Lower lobe of right lung (tissue), 2 donors: ENCODE measurements at regions not wholly inside any gene's neighbourhood (a gene's known extent, or its start where the extent isn't known, plus 50 kb on each side); places are given as distances from the start of the nearest gene placed in this dataset.

Experiments
- ATAC-seq, 2 donors: fragments of 200-7000 bp; cut with Tn5 transposase; one replicate each; pipeline ENCODE4 v1.9.1; 2020 to 2022; ENCODE audit warnings: mild to moderate bottlenecking in 2 of 2, moderate library complexity in 2 of 2
- DNase-seq: peaks from one replicate; pipeline ENCODE4 v3.0.0-alpha.2; 2020
- H3K27ac ChIP-seq: fragments of 200-600 bp; one replicate; pipeline ENCODE4 v1.8.0; 2022
- H3K27me3 ChIP-seq: fragments of 200-600 bp; one replicate; pipeline ENCODE4 v1.8.0; 2022; ENCODE audit warnings: low read depth
- H3K36me3 ChIP-seq: fragments of 200-600 bp; one replicate; pipeline ENCODE4 v1.8.0; 2022; ENCODE audit warnings: mild to moderate bottlenecking
- H3K4me1 ChIP-seq: fragments of 200-600 bp; one replicate; pipeline ENCODE4 v1.8.0; 2022
- H3K4me3 ChIP-seq: fragments of 200-600 bp; one replicate; pipeline ENCODE4 v1.8.0; 2022; ENCODE audit warnings: mild to moderate bottlenecking
- H3K9me3 ChIP-seq: fragments of 200-600 bp; one replicate; pipeline ENCODE4 v1.8.0; 2022
- CTCF ChIP-seq: fragments of 200-600 bp; IDR thresholded peaks from one replicate; pipeline ENCODE4 v1.8.0; 2022; ENCODE audit warnings: antibody characterized with exemption, mild to moderate bottlenecking
- intact Hi-C: fragments of 100-400 bp; cut with DNase I; formaldehyde crosslinking; loops from one replicate; pipeline ENCODE4 v1.11.0; 2022
- donor health status: DM: no; HTN: yes; CAD: no; lungs with severe emphysema.

GRCh38 chr3:66655044-66655443, 154.2 kb upstream of the LRIG1 start:
- no peak overlapping the region for H3K27ac ChIP-seq

GRCh38 chr3:66655671-66656070, 154.8 kb upstream of the LRIG1 start:
- Histone ChIP-seq H3K4me1 (no peaks in the 10 kb centered on the region), H3K27me3 (no peaks in the 10 kb centered on the region), H3K4me3 (no peak overlapping the region), H3K27ac (no peak overlapping the region), H3K36me3 (no peaks in the 10 kb centered on the region), H3K9me3 (no peaks in the 10 kb centered on the region)
- intact Hi-C loops, result no loop called here
- ATAC-seq, result no peak
- no peak for DNase-seq
- TF ChIP-seq CTCF, result no peak

More at GRCh38 chr3:66655044-66655443, 154.2 kb upstream of the LRIG1 start:
- Histone ChIP-seq H3K4me3 (no peak overlapping the region), H3K36me3 (no peaks in the 10 kb centered on the region), H3K9me3 (no peaks in the 10 kb centered on the region), H3K4me1 (no peaks in the 10 kb centered on the region), H3K27me3 (no peaks in the 10 kb centered on the region)
- no peak for TF ChIP-seq CTCF
- DNase-seq, result no peak
- intact Hi-C loops, result no loop called here
- no peak for ATAC-seq

GRCh38 chr3:66656609-66657008, 155.8 kb upstream of the LRIG1 start:
- Histone ChIP-seq H3K4me1 (no peaks in the 10 kb centered on the region), H3K27ac (no peak overlapping the region), H3K9me3 (no peaks in the 10 kb centered on the region), H3K27me3 (no peaks in the 10 kb centered on the region), H3K4me3 (no peak overlapping the region), H3K36me3 (no peaks in the 10 kb centered on the region)
- ATAC-seq (no peak), DNase-seq (no peak)
- no peak for TF ChIP-seq CTCF
- intact Hi-C loops, result no loop called here

GRCh38 chr3:66659056-66659455, 158.2 kb upstream of the LRIG1 start:
- TF ChIP-seq CTCF, result no peak
- Histone ChIP-seq H3K4me3 (no peak overlapping the region), H3K4me1 (no peaks in the 10 kb centered on the region), H3K9me3 (no peaks in the 10 kb centered on the region), H3K27ac (no peak overlapping the region), H3K27me3 (no peaks in the 10 kb centered on the region), H3K36me3 (no peaks in the 10 kb centered on the region)
- ATAC-seq, result no peak
- DNase-seq, result no peak
- intact Hi-C loops, result no loop called here

GRCh38 chr3:66661628-66662027, 160.8 kb upstream of the LRIG1 start:
- TF ChIP-seq CTCF, result no peak
- no peak overlapping the region for H3K4me3 ChIP-seq
- H3K4me1 ChIP-seq, result no peaks in the 10 kb centered on the region
- H3K27ac ChIP-seq, result no peak overlapping the region
- no peaks in the 10 kb centered on the region for H3K27me3 ChIP-seq
- intact Hi-C loops, result no loop called here
- DNase-seq, result no peak
- no peak for ATAC-seq
- H3K36me3 ChIP-seq, result no peaks in the 10 kb centered on the region
- no peaks in the 10 kb centered on the region for H3K9me3 ChIP-seq

GRCh38 chr3:66662894-66663293, 162.1 kb upstream of the LRIG1 start:
- DNase-seq (no peak), ATAC-seq (no peak)
- Histone ChIP-seq H3K9me3 (no peaks in the 10 kb centered on the region), H3K27me3 (no peaks in the 10 kb centered on the region), H3K27ac (no peak overlapping the region), H3K4me3 (no peak overlapping the region), H3K36me3 (no peaks in the 10 kb centered on the region), H3K4me1 (no peaks in the 10 kb centered on the region)
- TF ChIP-seq CTCF, result no peak
- intact Hi-C loops, result no loop called here
